ENCODE measurements at regions not wholly inside any gene's neighbourhood (a gene's known extent, or its start where the extent isn't known, plus 50 kb on each side); places are given as distances from the start of the nearest gene placed in this dataset.

DNA sequence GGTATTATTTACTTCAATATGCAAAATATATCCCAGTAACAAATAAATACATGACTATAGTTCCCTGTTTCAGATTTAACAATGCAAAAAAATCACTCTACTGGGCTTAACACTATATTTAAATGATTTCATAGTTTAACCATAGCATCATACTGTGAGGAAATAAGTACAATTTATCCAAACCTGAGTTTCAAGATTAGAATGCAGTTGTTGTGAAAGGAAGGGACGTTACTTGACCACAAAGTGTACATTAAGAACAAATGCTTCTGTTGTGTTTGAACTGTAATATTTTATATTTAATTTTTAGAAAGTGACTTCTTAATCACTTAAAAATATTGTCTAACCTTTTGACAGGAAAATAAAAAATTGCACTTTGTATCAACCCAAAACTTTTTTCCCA, 1747.9 kb upstream of the SPRY2 start:
- TF ChIP-seq, protein P1, sequence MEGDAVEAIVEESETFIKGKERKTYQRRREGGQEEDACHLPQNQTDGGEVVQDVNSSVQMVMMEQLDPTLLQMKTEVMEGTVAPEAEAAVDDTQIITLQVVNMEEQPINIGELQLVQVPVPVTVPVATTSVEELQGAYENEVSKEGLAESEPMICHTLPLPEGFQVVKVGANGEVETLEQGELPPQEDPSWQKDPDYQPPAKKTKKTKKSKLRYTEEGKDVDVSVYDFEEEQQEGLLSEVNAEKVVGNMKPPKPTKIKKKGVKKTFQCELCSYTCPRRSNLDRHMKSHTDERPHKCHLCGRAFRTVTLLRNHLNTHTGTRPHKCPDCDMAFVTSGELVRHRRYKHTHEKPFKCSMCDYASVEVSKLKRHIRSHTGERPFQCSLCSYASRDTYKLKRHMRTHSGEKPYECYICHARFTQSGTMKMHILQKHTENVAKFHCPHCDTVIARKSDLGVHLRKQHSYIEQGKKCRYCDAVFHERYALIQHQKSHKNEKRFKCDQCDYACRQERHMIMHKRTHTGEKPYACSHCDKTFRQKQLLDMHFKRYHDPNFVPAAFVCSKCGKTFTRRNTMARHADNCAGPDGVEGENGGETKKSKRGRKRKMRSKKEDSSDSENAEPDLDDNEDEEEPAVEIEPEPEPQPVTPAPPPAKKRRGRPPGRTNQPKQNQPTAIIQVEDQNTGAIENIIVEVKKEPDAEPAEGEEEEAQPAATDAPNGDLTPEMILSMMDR (conservative IDR thresholded peaks at IDR 0.05; ENCODE audit: low read length) = no peak
- TF ChIP-seq EZH2phosphoT487 (IDR thresholded peaks at IDR 0.05; ENCODE audit: borderline replicate concordance, low read depth, low read length) = no peak
